ENCODE measurements at regions not wholly inside any gene's neighbourhood (a gene's known extent, or its start where the extent isn't known, plus 50 kb on each side); places are given as distances from the start of the nearest gene placed in this dataset.
A peak's percentile ranks its signal among the peaks of the same experiment; 100 is the strongest.

GRCh38 chrX:69395306-69395705 is 108.8 kb upstream of the NALF2 start:
- Histone ChIP-seq H3K36me3 (ENCODE audit: control insufficient read depth, insufficient read depth, low read length) (no peaks in the 10 kb centered on the region), H3K4me3 (ENCODE audit: low read depth, low read length) (no peak overlapping the region), H3K27me3 (ENCODE audit: control insufficient read depth, insufficient read depth, low read length) (no peaks in the 10 kb centered on the region)
- POLR2A ChIA-PET, result no interaction called here
- TF ChIP-seq CTCF (IDR thresholded peaks at IDR 0.05; ENCODE audit: insufficient read depth, low read depth, low read length), result no peak
- no peak for DNase-seq (ENCODE audit: low read depth)
- CTCF ChIA-PET, result no interaction called here

GRCh38 chrX:69389101-69389501 is 115.0 kb upstream of the NALF2 start:
- no peak for TF ChIP-seq CTCF (IDR thresholded peaks at IDR 0.05; ENCODE audit: insufficient read depth, low read depth, low read length)
- ChIA-PET POLR2A (no interaction called here), CTCF (interaction anchor here (1.1 to 4.8 kb wide), 2 partner anchors 561 to 566 kb away, joined by 5 to 33 read pairs; partner anchors contain the start of gene EFNB1)
- no peaks in the 10 kb centered on the region for H3K36me3 ChIP-seq (ENCODE audit: control insufficient read depth, insufficient read depth, low read length)
- no peak for DNase-seq (ENCODE audit: low read depth)
- no peak overlapping the region for H3K4me3 ChIP-seq (ENCODE audit: low read depth, low read length)
- H3K27me3 ChIP-seq (ENCODE audit: control insufficient read depth, insufficient read depth, low read length), result peaks cover 1% of the 10 kb centered on the region

GRCh38 chrX:69388526-69388925 is 115.6 kb upstream of the NALF2 start:
- POLR2A ChIA-PET, result no interaction called here
- Histone ChIP-seq H3K36me3 (ENCODE audit: control insufficient read depth, insufficient read depth, low read length) (no peaks in the 10 kb centered on the region), H3K4me3 (ENCODE audit: low read depth, low read length) (no peak overlapping the region), H3K27me3 (ENCODE audit: control insufficient read depth, insufficient read depth, low read length) (peaks cover 1% of the 10 kb centered on the region)
- no peak for TF ChIP-seq CTCF (IDR thresholded peaks at IDR 0.05; ENCODE audit: insufficient read depth, low read depth, low read length)
- CTCF ChIA-PET, result interaction anchor here (0.9 to 4.8 kb wide), 8 partner anchors 8 to 566 kb away, joined by 3 to 33 read pairs (median 7); partner anchors contain the start of gene EFNB1
- DNase-seq (ENCODE audit: low read depth), result no peak

GRCh38 chrX:69387567-69388487 is 116.3 kb upstream of the NALF2 start:
- H3K4me3 ChIP-seq (ENCODE audit: low read depth, low read length), result no peak overlapping the region
- TF ChIP-seq CTCF (IDR thresholded peaks at IDR 0.05; ENCODE audit: insufficient read depth, low read depth, low read length), result peak; percentile 72
- no peaks in the 10 kb centered on the region for H3K36me3 ChIP-seq (ENCODE audit: control insufficient read depth, insufficient read depth, low read length)
- DNase-seq (ENCODE audit: low read depth), result no peak
- peaks cover 1% of the 10 kb centered on the region for H3K27me3 ChIP-seq (ENCODE audit: control insufficient read depth, insufficient read depth, low read length)
- POLR2A ChIA-PET, result no interaction called here
- CTCF ChIA-PET, result interaction anchor here (0.6 to 4.8 kb wide), 29 partner anchors 9 to 580 kb away, joined by 3 to 33 read pairs (median 3); partner anchors contain the start of genes EFNB1 and PJA1

- H3K36me3 ChIP-seq (ENCODE audit: control insufficient read depth, insufficient read depth, low read length), result no peaks in the 10 kb centered on the region
- no peak for TF ChIP-seq CTCF (IDR thresholded peaks at IDR 0.05; ENCODE audit: insufficient read depth, low read depth, low read length)
Observed at GRCh38 chrX:69386681-69387080, 117.4 kb upstream of the NALF2 start.

More at GRCh38 chrX:69386681-69387080, 117.4 kb upstream of the NALF2 start:
- peaks cover 1% of the 10 kb centered on the region for H3K27me3 ChIP-seq (ENCODE audit: control insufficient read depth, insufficient read depth, low read length)
- no peak overlapping the region for H3K4me3 ChIP-seq (ENCODE audit: low read depth, low read length)
- ChIA-PET CTCF (interaction anchor here (0.6 to 4.8 kb wide), 25 partner anchors 8 to 579 kb away, joined by 3 to 33 read pairs (median 3); partner anchors contain the start of genes EFNB1 and PJA1), POLR2A (no interaction called here)
- DNase-seq (ENCODE audit: low read depth), result no peak

Measured in BJ (cell line).